ENCODE measurements at regions not wholly inside any gene's neighbourhood (a gene's known extent, or its start where the extent isn't known, plus 50 kb on each side); places are given as distances from the start of the nearest gene placed in this dataset.

GRCh38 chr7:136144182-136144581 lies 167.0 kb upstream of the MTPN start:
- no peak overlapping the region for H3K56ac ChIP-seq (ENCODE audit: extremely low read depth, insufficient read depth, low read length)
- no peak overlapping the region for H3K4ac ChIP-seq (ENCODE audit: low read depth, low read length)
- CTCF ChIA-PET = no interaction called here
- no peak overlapping the region for H2AK9ac ChIP-seq (replicated peaks; ENCODE audit: low read depth, low read length, poor library complexity)
- no peak overlapping the region for H4K5ac ChIP-seq (ENCODE audit: low read depth, low read length)
- H3K9me1 ChIP-seq (ENCODE audit: insufficient read depth, low read length) = no peaks in the 10 kb centered on the region
- H3K79me1 ChIP-seq (ENCODE audit: low read depth in 1 of 2, low read length in 2 of 2) = no peaks in the 10 kb centered on the region
- BruUV-seq (replicated peaks) = no TSS peak
- no peaks in the 10 kb centered on the region for H3K4me1 ChIP-seq (ENCODE audit: control insufficient read depth, insufficient read depth, low read length)
- no peak overlapping the region for H3K4me3 ChIP-seq (ENCODE audit: insufficient read depth, low read depth, low read length)
- no peak overlapping the region for H3K14ac ChIP-seq (replicated peaks; ENCODE audit: low read depth, low read length)
- H3K27me3 ChIP-seq (ENCODE audit: control insufficient read depth, insufficient read depth, low read length) = no peaks in the 10 kb centered on the region; the same call in 1 of the 2 replicates
- H4K8ac ChIP-seq (ENCODE audit: low read depth in 2 of 2, low read length in 2 of 2) = no peak overlapping the region
- dilution Hi-C loops (cut with HindIII; ENCODE audit: low sequenced_read_pairs, unreplicated experiment) = no loop called here
- H2BK120ac ChIP-seq (ENCODE audit: low read depth, low read length) = no peak overlapping the region
- no peak for TF ChIP-seq MAFK (IDR thresholded peaks at IDR 0.05; ENCODE audit: low read depth, low read length)
- no peak for TF ChIP-seq POLR2A (IDR thresholded peaks at IDR 0.05; ENCODE audit: low read depth, low read length)
- TF ChIP-seq, protein P1, sequence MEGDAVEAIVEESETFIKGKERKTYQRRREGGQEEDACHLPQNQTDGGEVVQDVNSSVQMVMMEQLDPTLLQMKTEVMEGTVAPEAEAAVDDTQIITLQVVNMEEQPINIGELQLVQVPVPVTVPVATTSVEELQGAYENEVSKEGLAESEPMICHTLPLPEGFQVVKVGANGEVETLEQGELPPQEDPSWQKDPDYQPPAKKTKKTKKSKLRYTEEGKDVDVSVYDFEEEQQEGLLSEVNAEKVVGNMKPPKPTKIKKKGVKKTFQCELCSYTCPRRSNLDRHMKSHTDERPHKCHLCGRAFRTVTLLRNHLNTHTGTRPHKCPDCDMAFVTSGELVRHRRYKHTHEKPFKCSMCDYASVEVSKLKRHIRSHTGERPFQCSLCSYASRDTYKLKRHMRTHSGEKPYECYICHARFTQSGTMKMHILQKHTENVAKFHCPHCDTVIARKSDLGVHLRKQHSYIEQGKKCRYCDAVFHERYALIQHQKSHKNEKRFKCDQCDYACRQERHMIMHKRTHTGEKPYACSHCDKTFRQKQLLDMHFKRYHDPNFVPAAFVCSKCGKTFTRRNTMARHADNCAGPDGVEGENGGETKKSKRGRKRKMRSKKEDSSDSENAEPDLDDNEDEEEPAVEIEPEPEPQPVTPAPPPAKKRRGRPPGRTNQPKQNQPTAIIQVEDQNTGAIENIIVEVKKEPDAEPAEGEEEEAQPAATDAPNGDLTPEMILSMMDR (conservative IDR thresholded peaks at IDR 0.05; ENCODE audit: low read depth, low read length) = no peak
- TF ChIP-seq, protein P2, sequence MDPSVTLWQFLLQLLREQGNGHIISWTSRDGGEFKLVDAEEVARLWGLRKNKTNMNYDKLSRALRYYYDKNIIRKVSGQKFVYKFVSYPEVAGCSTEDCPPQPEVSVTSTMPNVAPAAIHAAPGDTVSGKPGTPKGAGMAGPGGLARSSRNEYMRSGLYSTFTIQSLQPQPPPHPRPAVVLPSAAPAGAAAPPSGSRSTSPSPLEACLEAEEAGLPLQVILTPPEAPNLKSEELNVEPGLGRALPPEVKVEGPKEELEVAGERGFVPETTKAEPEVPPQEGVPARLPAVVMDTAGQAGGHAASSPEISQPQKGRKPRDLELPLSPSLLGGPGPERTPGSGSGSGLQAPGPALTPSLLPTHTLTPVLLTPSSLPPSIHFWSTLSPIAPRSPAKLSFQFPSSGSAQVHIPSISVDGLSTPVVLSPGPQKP (IDR thresholded peaks at IDR 0.05; ENCODE audit: borderline replicate concordance, low read depth, low read length) = no peak
- no peak for TF ChIP-seq MXI1 (IDR thresholded peaks at IDR 0.05; ENCODE audit: borderline replicate concordance, low read depth, low read length)
- TF ChIP-seq BHLHE40 (IDR thresholded peaks at IDR 0.05; ENCODE audit: low read depth, low read length) = no peak
- TF ChIP-seq MAZ (IDR thresholded peaks at IDR 0.05; ENCODE audit: borderline replicate concordance, low read depth, low read length) = no peak
- no peak for TF ChIP-seq RFX5 (IDR thresholded peaks at IDR 0.05; ENCODE audit: low read depth, low read length)
- TF ChIP-seq RAD21 (IDR thresholded peaks at IDR 0.05; ENCODE audit: low read length) = no peak
- no peak for TF ChIP-seq SMC3 (IDR thresholded peaks at IDR 0.05; ENCODE audit: low read depth, low read length)
- TF ChIP-seq, protein P3, sequence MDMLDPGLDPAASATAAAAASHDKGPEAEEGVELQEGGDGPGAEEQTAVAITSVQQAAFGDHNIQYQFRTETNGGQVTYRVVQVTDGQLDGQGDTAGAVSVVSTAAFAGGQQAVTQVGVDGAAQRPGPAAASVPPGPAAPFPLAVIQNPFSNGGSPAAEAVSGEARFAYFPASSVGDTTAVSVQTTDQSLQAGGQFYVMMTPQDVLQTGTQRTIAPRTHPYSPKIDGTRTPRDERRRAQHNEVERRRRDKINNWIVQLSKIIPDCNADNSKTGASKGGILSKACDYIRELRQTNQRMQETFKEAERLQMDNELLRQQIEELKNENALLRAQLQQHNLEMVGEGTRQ (IDR thresholded peaks at IDR 0.05; ENCODE audit: low read depth, low read length) = no peak
- no peak for TF ChIP-seq CEBPB (IDR thresholded peaks at IDR 0.05; ENCODE audit: low read depth, low read length)
- no peak for TF ChIP-seq RCOR1 (IDR thresholded peaks at IDR 0.05; ENCODE audit: insufficient replicate concordance, low read length)
- no peak for TF ChIP-seq CHD1 (IDR thresholded peaks at IDR 0.05; ENCODE audit: low read depth, low read length)
- TF ChIP-seq NFE2L2 (IDR thresholded peaks at IDR 0.05; ENCODE audit: low read depth, low read length) = no peak
- TF ChIP-seq FOS (IDR thresholded peaks at IDR 0.05; ENCODE audit: low read depth, low read length) = no peak
- H3K9me3 ChIP-seq (ENCODE audit: control insufficient read depth, insufficient read depth, low read length) = no peaks in the 10 kb centered on the region
- H3K9ac ChIP-seq (ENCODE audit: low read depth, low read length) = no peak overlapping the region
- no peak overlapping the region for H3K18ac ChIP-seq (ENCODE audit: low read depth, low read length)
- no peak overlapping the region for H3K27ac ChIP-seq (ENCODE audit: insufficient read depth, low read length)
- no peak overlapping the region for H2BK15ac ChIP-seq (ENCODE audit: low read depth, low read length)
- POLR2A ChIA-PET (ENCODE audit: unreplicated experiment) = no interaction called here
- no peak overlapping the region for H2BK5ac ChIP-seq (ENCODE audit: low read depth, low read length, poor library complexity, severe bottlenecking)
- H3K36me3 ChIP-seq (ENCODE audit: control insufficient read depth, insufficient read depth, low read length) = no peaks in the 10 kb centered on the region
- 83% methylated on average over 1 of the region's 2 CpGs; no CpG with 5 or more reads in 1 of the 2 experiments for WGBS, 2 experiments (ENCODE audit: extremely low coverage in 2 of 2, insufficient read length in 1 of 2)
- H4K91ac ChIP-seq (ENCODE audit: insufficient read depth, low read depth, low read length) = no peak overlapping the region
- H4K20me1 ChIP-seq (ENCODE audit: insufficient read depth, low read length) = no peaks in the 10 kb centered on the region
- H2AFZ ChIP-seq (replicated peaks; ENCODE audit: low read length, poor library complexity) = no peak overlapping the region
- DNase-seq = no peak
- intact Hi-C loops (cut with micrococcal nuclease) = no loop called here
- H3K4me2 ChIP-seq (ENCODE audit: low read depth, low read length) = no peak overlapping the region
- H3K23ac ChIP-seq (ENCODE audit: low read depth, low read length) = no peak overlapping the region
- H2BK20ac ChIP-seq (ENCODE audit: low read depth, low read length) = no peak overlapping the region
- in situ Hi-C loops (cut with MboI; ENCODE audit: low sequenced_read_pairs) = no loop called here
- ATAC-seq (ENCODE audit: low read depth) = no peak
- H2AK5ac ChIP-seq (ENCODE audit: low read depth, low read length) = no peak overlapping the region
